ENCODE measurements at regions not wholly inside any gene's neighbourhood (a gene's known extent, or its start where the extent isn't known, plus 50 kb on each side); places are given as distances from the start of the nearest gene placed in this dataset.
"Not testable (repeated sequence)": the region's sequence is repeated elsewhere in the genome, so short reads cannot be mapped to it uniquely, and the experiment has no call there.

DNA sequence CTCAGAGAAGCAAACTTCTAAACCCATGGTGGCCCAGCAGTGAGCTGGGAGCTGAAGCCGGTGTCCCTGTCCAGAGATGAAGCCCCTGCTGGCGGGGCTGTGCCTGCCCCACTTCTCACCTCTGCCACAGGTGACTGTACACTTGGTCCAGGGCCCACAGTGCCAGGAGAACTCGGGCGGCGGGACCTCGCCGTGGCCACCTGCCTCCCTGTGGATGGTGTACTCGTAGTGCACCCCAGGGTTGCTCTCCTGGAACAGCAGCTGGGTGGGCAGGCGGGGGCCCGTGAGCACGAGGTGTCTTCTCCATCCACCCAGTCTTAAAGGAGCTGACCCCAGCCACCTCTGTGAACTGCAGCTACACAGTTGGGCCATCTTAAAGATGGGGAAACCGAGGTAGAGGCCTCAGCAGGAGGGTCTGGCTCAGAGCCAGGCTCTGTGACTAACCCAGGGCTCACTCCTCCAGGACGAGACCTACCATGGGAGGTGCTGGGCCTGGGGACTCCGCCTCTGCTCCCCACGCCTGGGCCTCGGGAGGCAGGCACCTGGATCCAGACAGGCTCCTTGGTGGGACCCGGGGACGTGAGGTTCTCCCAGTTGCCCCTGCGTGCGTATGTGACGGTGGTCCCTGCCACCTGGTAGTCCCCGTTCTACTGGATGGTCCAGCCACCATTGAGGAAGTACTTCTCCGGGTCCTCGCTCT, 113.1 kb upstream of the AKAP13 start:
- DNase-seq, result not testable (repeated sequence)

DNA sequence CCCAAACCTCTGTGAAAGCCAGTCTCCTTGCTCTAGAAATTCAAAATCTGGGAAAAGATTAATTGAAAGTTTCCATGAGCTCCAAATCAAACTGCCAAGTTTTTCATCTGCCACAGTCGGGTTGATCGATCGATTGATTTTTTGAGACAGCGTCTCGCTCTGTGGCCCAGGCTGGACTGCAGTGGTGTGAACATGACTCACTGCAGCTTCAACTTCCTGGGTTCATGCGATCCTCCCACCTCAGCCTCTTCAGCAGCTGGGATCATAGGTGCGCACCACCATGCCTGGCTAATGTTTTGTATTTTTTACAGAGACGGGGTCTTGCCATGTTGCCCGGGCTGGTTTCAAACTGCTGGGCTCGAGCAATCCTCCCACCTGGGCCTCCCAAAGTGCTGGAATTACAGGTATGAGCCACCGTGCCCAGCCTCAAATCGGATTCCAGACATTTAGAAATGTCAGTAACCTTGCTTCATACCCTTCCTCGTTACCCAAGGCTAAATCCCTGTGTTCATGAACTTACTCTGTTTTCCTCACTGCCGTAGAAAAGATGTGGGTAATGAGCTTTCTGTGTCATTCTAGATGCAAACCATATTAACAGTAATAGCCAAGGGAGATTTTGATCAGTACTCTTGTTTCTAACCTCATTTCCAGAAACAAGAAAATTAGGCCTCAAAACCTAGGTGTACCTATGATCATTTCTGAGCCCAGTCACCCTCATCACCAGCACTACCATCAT, 105.9 kb upstream of the AKAP13 start:
- no peak for DNase-seq

DNA sequence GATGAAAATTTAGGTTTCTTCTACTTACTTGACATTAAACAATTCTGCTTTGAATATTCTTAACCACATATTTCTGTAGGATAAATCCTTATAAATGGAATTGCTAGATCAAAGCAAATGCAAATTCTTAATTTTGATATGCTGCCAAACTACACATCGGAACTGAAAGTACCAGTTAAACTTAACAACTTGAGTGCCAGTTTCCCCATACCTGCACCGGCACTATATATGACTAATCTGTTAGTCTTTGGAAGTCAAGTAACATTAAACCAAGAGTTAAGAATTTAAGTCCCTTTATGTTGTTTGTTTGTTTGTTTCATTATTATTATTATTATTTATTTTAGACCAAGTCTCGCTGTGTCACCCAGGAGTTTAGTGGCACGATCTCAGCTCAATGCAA, 103.9 kb upstream of the AKAP13 start:
- DNase-seq, result no peak

DNA sequence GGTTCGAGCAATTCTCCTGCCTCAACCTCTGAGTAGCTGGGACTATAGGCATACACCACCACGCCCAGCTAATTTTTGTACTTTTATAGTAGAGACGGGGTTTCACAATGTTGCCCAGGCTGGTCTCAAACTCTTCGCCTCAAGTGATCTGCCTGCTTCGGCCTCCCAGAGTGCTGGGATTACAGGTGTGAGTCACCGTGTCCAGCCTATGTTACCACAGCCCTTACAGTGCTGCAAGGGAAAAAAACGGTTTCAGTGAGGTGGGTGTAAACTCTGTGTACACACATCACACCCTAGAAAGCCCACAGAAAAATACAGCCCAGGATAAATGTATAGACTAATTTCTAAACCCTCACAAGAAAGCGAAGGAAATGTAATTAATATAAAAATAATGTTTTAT, 103.5 kb upstream of the AKAP13 start:
- DNase-seq, result no peak

DNA sequence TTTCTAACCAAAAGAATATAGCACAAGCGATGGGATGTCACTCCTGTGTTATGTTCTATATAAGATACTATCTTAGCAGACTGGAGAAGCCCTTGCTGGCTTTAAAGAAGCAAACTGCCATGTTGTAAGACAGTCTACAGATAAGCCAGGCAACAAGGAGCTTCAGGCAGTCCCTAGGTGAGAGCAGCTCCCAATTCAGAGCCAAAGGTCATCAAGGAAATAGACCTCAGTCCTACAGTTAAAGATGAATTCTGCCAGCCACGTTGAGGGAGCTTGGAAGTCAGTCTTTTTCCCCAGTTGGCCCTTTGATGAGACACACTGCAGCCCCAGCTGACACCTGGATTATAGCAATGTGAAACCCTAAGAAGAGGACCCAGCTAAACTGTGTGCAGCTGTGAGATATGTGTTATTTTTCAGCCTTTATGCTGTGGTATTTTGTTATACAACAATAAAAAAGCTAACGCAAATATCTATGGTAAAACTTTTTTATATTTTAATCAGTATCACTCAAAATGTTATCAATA, 102.5 kb upstream of the AKAP13 start:
- DNase-seq, result no peak

DNA sequence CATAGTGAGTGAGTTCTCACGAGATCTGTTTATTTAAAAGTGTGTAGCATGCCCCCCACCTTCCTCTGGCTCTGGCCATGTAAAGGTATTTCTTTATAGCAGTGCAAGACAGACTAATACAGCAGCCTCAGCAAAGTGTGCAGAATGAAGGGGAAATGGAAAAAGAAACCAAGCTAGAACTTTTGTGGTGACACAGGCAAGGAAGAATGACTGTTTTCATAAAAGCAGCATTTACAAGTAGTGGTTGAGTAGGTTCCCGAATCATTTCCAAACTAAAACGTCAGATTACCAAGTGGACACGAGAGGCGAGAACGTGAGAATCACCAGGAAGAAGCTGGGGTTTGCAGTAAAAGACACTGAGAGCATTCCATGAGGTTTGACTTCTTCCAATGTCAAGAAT, 100.2 kb upstream of the AKAP13 start:
- DNase-seq, result no peak

DNA sequence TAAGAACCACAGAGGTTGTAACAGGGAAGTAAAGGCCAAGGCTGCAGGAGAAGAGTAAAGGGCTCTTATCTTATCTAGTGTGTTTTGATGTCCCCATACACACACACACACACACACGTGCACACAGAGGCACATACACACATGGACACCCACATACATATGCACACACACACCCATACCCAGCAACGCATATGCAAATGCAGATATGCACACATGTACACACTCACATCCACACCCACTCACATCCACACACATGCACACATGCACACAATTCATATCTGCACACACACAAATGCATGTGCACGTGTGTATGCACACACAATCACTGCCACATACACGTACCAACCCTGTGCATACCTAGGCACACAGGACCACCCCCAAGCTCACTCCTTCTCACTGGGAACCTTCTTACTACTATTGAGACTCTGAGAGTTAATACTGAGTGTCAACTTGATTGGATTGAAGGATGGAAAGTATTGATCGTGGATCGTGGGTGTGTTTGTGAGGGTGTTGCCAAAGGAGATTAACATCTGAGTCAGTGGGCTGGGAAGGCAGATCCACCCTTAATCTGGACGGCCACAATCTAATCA, 99.0 kb upstream of the AKAP13 start:
- DNase-seq, result no peak

DNA sequence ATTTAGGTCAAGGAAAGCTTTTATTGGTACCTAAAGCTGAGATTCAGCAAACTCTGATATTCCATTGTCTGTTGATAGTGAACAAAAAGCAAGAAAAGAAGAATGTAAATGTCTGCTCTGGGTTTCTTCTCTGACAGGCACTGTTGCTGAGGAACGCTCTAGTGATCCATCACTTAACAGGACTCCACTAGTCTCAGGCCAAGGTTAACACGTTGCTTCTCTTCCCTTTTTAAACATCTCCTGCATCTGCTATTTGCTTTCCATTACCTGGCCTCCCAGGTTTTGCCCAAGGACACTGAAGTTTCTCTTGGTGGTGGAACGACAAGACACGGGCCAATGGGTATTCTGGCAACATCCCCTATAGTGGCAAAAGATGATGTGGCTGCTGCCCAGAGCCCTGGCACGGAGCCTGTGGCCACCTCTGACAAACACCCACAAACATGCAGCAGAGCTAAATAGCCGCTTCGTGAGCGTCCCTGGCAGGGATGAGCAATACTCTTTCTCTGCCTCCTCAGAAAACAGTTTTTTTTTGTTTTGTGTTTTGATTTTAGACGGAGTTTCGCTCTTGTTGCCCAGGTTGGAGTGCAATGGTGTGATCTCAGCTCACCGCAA, 97.8 kb upstream of the AKAP13 start:
- DNase-seq, result no peak

DNA sequence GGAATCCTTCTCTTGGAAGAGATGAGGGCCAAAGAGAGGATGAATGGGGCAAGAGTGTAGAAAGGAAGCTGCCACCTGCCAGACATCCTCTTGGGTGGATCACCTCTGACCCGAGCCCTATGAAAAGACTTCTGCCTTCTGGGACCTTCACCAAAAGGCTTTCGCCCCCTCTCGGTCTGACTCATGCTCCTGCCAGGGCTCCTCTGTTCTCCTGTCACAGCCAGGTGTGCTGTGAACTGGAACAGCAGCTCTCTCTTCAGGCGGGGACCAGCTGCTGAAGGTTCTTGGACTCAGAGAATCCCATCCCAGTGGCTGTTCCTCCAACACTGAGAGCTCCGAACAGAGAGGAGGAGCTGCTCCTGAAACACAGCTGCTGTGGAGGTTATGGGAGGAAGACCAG, 96.6 kb upstream of the AKAP13 start:
- DNase-seq, result not testable (repeated sequence)

DNA sequence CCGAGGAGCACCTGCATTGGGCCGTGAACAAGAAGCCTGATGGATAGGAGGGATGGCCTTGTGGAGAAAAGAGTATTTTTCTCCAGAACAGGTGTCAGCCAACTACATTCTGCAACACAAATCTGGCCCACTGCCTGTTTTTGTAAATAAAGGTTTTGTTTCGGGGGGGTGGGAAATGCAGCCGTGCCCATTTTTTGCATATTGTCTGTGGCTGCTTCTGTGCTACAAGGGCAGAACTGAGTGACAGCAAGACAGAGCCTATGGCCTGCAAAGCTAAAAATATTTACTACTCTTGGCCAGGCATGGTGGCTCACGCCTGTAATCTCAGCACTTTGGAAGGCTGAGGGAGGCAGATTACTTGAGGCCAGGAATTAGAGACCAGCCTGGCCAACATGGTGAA, 95.9 kb upstream of the AKAP13 start:
- DNase-seq, result no peak

DNA sequence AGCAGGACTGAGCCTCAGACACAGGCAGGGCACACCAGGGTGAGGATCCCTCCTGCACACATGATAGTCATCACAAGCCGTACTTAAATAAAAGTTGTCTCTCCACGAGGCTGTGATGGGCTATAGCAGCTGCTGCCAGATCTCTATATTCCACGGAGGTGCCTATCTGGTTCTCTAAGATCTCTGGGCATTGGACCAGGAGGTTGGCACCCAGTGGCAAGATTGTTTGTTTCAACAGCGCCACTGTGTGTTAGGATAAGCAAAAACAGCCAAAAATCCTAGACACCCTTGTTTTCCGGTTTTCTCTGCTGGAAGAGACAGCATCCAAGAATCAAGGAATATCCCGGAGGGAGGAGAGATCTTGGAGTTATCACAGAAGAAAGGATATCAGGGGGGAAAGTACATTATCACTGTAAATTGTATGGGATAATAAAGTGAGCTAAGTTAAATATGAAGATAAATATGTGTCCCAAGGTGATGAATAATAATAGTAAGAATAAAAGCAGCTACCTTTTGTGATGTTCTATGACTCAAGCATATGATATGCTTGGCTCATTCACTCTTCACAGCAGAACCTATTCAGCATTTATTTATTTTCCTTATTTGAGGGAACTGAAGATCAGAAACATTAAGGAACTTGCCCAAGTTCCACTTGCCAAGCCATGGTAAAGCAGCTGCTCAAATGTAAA, 90.6 kb upstream of the AKAP13 start:
- DNase-seq, result peak; percentile 43

DNA sequence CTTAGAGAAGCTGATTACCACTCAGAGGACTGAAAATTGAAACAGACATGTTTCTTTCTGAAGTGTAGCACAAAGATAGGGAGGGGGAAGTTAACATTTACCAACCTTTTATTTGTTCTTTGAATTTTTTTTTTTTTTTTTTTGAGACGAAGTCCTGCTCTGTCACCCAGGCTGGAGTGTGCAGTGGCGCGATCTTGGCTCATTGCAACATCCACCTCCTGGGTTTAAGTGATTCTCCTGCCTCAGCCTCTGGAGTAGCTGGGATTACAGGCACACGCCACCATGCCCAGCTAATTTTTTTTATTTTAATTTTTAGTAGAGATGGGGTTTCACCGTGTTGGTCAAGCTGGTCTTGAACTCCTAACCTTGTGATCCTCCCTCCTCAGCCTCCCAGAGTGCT, 87.8 kb upstream of the AKAP13 start:
- DNase-seq, result not testable (repeated sequence)

DNA sequence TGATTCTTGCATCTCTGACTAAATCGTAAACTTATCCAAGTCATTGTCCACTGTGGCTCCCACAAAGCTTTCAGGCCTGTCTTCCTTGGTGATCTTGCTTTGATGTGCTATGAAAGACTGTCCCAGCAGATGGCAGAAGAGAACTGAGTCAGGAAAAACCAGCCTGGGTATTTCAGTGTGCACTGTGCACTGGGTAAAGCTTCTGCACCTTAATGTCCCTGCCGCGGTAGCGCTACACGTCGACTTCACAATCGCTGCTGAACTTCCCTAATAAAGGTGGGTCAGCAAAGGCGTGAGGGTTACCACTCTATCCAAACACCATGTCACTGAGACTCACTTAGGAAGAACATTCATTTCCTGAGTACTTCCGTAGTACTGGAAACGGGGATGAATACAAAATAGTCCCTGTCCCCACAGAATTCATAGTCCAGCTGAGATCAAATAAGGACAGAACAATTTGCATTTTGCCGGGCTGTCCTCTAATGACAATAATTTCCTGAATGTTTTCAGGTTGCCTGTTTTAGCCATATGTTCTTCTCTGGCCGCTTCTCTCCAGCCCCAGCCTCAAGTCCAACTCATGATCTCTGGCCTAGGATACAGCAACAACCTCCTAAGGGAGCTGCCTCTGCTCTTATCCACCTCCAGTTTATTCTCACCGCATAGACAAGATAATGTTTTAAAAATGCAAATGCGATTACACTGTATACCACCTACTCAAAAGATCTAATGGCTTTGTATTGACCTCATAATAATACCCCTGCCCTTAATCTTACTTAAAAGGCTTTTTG, 83.6 kb upstream of the AKAP13 start:
- peak; percentile 83 for DNase-seq

DNA sequence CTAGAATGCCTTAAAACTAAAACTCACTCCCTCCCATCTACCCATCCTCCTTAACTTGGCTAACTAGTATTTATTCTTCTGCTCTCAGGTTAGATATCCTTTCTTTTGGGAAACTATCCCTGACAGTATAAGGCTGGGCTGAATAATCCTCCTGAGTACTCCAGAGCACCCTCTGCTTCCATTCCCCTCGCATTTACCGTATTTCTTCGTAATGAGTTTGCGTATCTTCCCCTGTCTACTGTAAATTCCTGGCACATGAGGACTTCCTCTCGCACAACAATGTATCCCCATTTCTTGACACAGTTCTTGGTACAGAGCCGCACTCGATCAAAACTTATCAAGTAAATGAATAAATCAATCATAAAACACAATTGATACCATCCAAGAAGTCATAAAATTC, 82.9 kb upstream of the AKAP13 start:
- no peak for DNase-seq

DNA sequence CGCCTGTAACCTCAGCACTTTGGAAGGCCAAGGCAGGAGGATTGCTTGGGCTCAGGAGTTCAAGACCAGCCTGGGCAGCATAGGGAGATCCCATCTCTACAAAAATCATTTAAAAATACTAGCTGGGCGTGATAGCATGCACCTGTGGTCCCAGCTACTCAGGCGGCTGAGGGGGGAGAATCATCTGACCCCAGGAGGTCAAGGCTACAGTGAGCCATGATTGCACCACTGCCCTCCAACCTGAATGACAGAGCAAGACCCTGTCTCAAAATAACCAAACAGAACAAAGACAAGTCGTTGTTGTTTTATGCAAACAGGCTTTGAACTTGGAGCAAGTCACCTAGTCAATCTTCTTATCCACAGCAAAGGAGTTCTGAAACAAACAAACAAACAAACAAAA, 82.0 kb upstream of the AKAP13 start:
- DNase-seq, result no peak

DNA sequence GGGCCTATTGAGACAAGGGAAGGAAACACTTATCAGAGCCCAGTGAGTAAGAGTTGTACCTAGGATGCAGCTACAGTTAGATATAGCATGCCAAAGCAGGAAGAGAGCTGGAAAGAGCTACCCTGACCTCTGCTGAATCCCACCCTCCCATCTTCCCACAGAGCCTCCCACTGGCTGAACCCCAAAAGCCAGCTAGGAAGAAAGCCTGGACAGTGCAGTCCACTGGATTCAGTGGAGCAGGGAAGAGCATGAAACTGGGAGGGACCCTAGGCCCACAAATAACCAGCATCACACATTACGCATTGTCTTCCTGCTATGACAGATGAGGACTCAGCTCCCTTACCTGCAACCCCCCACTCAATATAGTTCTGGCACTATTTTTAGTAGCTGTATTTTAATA, 81.5 kb upstream of the AKAP13 start:
- DNase-seq, result no peak

DNA sequence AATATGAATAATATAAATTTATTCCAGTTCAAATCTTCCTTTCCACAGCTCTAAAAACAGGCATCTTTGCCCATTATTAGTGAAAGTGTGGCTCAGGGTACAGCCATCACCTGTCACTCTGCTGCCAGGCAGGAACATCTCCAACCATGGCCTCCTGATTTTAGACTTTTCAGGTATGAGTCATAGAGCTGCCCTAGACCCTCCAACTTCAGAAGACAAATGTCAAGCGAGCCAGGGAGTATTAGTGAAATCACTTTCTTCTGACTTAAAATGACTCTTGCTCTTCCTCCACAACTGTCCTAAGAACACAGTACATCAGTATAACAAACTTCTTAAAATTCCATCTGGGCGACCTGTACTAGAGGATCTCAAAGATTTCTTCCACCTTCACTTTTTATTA, 78.1 kb upstream of the AKAP13 start:
- DNase-seq, result no peak

DNA sequence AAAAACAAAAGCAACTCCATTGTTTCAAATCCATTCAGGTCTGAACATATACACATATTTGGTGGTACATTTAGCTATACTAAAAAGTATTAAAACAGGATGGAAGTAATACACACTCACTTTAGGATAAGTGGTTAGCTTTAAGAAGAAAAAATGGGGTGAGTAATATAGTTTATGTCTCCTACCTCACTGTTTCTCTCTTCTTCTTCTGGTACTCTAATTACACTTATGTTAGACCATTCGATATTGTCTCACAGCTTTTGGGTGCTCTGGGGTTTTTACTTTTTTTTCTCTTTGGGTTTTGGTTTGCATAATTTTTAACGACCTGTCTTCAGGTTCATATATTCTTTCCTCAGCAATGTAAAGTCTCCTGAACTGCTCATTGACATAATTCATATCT, 75.4 kb upstream of the AKAP13 start:
- DNase-seq, result no peak

DNA sequence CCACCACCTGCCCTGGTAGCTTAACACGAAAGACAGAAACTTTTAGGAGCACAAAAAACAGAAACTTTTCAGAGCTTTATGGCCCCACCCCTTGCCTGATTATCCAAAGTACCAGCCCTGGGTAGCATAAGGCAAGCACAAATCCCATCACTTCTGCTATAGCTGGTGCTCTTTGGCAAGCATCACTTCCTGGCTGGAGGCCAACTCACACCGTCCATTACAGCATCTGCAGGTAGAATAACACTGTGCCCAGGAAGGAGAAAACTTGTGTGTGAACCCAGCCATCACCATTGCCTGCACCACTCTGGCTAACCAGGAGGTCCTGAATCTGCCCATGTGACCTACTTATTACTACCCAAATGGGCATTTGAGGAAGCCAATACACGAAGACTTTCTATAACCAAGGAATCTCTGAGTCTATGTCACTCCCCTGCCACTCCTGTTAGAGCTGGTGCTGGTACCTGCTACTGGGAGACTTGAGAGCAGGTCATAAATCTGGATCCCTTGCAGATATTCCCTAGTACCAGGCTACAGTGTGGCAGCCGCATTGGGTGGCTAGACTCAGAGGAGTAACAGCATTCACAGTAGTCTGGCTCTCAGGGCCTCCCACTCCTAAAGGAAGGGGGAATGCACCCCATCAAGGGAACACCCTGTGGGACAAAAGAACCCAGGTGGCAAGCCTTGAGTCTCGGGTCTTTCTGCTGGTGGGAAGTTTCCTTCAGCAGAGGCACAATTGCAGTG, 73.3 kb upstream of the AKAP13 start:
- no peak for DNase-seq

DNA sequence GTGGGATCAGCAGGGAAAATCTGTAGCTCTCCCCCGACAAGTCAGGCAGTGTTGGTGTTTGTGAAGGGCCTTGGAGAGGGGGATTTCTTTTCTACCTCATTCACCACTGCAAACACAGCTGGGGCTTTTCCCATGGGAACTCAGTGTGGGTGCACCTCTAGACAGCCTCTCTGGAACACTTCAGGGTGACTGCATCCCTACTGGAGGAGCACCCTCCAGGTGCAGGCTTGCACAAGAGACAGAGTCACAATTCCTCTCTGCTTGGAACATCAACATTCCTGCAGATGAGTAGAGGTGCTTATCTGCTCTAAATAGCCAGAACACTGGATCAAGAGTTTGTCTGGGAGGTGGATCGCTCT, 72.7 kb upstream of the AKAP13 start:
- DNase-seq, result no peak

DNA sequence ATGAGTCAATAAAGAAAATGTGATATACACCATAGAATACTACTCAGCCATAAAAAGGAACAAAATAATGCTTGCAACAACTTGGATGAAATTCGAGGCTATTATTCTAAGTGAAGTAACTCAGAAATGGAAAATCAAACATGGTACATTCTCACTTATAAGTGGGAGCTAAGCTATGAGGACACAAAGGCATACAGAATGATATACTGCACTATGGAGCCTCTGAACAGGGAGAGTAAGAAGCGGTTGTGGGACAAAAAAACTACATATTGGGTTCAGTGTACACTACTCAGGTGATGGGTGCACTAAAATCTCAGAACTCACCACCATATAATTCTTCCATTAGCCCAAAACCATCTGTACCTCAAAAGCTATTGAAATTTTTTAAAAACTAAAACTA, 68.8 kb upstream of the AKAP13 start:
- no peak for DNase-seq

DNA sequence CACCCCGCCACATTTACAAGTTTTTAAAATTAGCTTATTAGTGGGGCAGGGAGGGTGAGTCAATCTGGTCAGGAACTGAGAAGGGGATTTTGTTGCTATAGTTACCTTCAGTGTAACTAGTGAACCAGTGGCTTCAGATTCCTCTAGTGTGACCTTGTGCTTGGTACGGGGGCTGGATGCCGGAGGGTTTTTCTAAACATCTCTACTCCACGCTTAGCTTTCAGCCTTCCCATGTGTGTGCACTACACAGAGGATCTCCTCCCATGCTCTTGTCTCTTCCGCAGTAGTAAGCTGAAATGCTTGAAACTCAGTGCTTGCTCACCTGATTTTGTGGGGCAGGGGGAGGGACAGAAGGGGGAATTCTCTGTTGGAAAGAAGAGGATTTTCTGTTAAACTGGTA, 67.9 kb upstream of the AKAP13 start:
- no peak for DNase-seq
